ENCODE measurements at regions not wholly inside any gene's neighbourhood (a gene's known extent, or its start where the extent isn't known, plus 50 kb on each side); places are given as distances from the start of the nearest gene placed in this dataset.
"Not testable (repeated sequence)": the region's sequence is repeated elsewhere in the genome, so short reads cannot be mapped to it uniquely, and the experiment has no call there.

DNA sequence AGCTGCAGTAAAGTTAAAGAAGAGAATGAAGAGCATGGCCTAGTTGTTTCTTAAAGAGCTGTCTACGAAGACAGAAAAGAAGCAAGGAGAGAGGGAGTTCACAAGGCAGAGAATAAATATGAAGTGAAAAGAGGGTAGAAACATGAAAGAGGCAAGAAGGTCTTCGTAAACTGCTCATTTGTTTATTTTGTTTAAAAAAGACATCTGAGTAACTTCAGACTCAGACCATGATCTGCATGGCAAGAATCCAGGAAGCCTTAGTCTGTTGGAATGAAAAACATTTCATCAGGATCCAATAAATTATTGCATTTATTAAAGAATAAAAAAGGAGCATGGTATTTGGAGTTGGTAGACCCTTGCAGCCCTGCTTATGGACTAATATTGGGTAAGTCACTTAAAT is 151.1 kb downstream of the SEM1 start:
- DNase-seq, result no peak

DNA sequence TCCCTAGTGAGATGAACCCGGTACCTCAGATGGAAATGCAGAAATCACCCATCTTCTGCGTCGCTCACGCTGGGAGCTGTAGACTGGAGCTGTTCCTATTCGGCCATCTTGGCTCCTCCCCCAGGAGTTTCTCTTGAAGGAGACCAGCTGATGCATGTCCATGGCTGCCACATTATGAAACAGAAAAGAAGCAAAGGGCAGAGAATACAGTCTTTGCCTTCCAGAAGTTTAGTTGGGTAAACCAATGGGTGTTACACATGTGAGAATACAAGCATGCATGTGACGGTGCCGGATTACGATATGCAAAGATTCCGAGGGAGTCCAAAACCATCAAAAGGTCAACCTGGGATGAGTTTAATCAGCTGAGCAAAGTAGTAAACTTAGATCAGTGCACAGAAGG is 151.6 kb downstream of the SEM1 start:
- DNase-seq, result no peak

DNA sequence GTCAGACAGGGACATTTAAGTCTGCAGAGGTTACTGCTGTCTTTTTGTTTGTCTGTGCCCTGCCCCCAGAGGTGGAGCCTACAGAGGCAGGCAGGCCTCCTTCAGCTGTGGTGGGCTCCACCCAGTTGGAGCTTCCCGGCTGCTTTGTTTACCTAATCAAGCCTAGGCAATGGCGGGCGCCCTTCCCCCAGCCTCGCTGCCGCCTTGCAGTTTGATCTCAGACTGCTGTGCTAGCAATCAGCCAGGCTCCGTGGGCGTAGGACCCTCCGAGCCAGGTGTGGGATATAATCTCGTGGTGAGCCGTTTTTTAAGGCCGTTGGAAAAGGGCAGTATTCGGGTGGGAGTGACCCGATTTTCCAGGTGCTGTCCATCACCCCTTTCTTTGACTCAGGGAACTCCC is 152.0 kb downstream of the SEM1 start:
- DNase-seq, result not testable (repeated sequence)

DNA sequence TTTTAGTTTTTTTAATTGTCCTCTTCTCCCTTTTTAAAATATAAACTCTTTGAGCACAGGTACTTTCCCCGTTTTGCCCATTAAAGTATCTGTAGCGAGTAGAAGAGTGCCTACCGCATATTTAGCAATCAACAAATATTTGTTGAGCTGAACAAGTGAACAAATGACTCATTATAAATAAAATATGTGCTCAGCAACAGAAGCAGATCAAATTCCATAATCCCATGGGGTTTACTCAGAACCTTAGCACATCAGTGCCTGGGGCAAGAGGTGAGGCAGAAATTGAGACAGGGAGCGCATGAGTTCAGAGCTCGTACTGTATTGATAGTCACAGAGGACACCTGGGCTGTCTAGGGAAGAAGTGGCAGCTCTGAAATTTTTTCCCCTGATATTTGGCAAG is 161.0 kb downstream of the SEM1 start:
- no peak for DNase-seq

DNA sequence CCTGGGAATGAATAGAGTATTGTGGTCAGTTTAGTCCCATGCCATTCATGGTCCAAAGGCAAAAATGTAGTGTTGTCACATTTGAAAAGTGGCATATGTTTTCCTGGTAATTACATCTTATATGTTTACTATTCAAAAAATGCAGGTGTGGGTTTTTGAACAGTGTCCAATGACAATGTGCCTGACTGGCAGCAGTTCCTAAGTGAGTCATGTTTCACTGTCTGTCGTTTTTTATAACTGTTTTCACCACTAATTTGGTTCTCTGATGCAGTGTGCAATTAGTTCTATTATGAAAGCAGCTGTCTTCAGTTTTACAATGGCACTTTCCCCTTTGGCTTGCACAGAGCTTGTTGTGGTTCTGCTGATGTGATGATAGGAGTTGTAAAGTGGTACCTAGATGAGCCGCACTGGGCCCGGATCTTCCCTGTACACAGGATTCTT is 162.3 kb downstream of the SEM1 start:
- DNase-seq, result no peak

GRCh38 chr7:96546426-96546825 is 163.2 kb downstream of the SEM1 start:
- no peak for DNase-seq

DNA sequence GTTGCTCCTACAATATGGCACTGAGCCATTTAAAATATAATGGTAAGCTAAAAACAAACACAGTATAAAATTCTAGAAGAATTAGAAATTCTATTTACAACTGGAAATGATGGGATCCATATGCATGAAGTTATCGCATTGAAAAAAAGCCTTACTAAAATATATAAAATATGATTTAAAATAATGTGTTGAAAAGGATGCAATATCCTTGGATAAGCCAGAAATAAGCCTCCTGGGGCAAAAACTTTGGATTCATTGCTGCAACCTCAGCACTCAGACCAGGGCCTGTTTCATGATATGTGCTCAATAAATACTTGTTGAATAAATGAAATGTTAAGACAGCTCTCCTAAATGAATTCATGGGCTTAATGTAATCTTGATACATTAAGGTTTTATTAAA is 170.2 kb downstream of the SEM1 start:
- DNase-seq, result no peak

GRCh38 chr7:96538632-96539031 is 171.0 kb downstream of the SEM1 start:
- DNase-seq, result peak; percentile 4 to 7

GRCh38 chr7:96534221-96534620 is 175.4 kb downstream of the SEM1 start:
- DNase-seq, result no peak

- DNase-seq, result no peak
Observed at GRCh38 chr7:96532428-96532935, 177.2 kb downstream of the SEM1 start.

- DNase-seq, result peak; percentile 2 to 16
Observed at GRCh38 chr7:96531331-96531730, 178.3 kb downstream of the SEM1 start.

GRCh38 chr7:96530786-96531185 is 178.9 kb downstream of the SEM1 start:
- DNase-seq, result no peak

DNA sequence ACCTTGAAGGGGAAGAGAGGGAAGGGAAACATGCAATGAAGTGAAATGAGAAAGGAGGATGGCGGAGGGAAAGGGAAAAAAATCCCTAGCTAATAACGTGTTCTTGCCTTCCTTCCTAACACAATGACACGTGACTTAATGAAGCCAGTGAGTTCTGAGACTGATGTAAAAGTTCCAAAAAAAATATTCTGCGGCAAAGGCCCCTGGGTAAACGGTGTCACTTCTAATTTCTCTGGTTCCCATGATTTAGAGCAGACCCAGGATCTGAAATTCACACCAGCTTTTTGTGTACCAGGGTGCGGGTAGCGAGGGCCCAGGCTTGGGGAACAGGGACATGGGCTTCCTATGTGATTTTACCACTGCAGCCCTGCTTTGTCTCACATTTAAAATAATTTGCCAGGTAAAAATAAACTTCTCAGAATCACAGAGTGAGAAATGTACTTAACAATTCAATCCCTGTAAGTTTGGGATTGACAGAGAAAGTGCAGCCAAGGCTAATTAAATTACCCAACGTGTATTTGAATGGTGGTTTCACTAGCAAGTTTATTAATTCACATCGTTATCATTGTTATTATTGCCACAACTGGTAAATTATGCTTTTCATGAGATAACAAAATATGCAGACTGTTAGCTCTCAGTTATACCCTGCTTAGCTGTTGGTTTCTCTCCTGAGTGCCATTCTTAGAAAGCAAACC is 182.4 kb downstream of the SEM1 start:
- no peak for DNase-seq

- no peak for DNase-seq
Observed at GRCh38 chr7:96526496-96526895, 183.2 kb downstream of the SEM1 start.

DNA sequence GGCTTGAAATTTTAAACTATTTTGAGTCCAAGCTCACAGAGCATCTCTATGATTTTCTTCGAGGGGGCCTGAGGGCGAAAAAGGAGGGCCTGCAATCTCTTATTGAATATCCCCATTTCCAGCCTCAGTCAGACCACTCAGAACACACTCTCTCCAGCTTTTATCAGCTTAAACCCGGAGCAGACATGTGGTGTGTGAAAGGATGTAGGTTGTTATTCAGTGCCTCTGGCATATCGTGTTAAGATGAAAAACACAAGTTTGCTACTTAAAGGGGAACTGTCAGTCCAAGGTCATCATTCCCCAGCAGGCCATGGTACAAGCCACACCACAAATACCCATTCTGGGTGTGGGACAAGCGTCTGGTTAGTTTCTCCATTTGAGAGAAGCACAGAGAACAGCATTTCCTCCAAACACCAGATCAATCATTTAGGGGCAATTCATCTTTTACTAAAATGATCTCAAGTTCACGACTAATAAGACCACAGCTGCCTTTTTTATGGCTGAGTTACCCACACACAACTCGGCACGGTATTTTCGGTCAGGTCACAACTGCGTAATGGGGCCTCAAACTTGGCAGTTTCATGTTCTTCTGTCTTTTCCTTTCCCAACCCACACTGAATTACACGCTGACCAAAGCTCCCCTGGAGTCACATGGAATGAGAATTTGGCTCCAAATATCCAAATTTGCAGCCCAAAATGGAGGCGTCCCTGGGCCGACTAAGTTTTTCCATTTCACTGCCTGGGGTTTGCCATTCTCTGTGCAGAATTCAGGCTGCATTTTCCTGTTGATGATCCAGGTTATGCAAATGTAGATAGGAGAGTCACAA is 188.4 kb downstream of the SEM1 start:
- DNase-seq, result no peak

DNA sequence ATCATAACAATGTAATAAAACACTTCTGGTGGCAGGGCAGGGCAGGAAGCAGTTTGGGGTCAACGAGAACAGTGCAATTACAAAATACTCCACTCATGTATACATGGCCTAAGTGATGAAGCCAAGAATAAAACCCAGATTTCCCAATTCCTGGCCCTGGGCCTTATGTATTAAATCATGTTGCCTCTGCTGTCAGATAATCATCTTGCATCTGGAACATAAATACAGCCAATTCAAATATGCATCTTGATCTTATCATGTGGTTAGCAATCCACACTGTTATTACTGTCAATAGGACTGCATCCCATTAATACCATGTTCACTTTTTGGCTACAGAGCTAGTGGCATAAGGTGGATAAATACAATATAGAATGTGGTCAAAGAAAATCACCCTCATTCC is 186.5 kb upstream of the SLC25A13 start:
- no peak for DNase-seq

GRCh38 chr7:96503597-96503996 is 181.7 kb upstream of the SLC25A13 start:
- no peak for DNase-seq

- no peak for DNase-seq
Observed at GRCh38 chr7:96501318-96501717, 179.4 kb upstream of the SLC25A13 start.

- DNase-seq, result no peak
Observed at GRCh38 chr7:96499532-96499931, 177.6 kb upstream of the SLC25A13 start.

DNA sequence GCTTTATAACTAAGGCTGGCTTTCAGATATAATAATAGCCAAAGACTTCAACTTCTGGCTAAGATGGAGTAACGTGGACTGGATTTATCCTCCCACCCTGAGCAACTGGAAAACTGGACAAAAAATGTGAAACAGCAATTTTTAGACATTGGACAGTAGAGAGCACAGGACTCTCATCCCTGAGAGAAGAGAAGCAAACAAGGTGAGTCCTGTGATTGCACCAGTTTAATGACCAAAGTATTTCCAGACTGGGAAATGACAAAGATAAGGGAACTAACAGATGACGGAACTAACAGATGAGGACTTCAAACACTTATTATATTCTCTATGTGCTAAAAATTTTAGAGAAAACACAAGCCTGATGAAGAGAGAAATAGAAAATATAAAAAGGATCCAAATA is 175.7 kb upstream of the SLC25A13 start:
- DNase-seq, result no peak

DNA sequence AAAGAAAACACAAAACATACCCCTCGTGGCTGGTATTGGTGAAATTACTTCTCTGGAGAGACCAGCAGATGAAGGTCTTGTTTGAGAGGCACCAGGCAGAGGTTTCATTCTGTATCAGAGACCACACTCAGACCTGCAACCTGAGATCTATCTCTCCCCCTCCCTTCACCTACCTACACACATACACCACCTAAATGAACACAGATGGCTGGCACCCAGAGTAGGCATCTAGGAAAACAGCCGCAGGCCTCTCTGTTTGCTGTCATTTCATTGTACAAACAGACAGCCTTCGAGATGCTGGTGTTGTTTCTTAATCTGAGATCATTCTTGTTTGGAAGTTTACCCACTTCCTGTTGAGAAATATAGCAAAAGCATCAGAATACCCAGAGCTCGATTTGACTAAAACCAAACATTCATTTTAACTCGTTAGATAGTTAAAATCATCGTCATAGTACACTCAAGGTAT is 173.9 kb upstream of the SLC25A13 start:
- DNase-seq, result no peak

DNA sequence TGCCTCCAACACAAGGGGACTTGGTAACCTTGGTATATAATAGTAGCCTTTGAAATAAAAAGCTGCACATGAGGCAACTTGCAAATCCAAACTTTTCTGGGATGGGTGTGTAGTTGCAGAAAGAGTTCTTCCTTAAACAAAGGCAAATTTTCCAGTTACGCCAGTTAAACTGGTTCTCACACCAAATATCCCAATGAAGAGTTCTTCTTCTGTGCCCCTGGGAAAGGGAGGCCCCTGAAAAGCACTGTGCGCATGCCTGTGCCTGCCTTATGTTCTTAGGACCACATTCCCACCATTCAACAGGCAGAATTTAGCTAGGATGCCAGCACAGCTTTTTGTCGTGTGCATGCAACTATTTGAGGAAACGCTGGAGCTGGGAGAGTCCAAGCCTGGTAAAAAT is 164.8 kb upstream of the SLC25A13 start:
- DNase-seq, result no peak

- no peak for DNase-seq
Observed at GRCh38 chr7:96484845-96485244, 162.9 kb upstream of the SLC25A13 start.

DNA sequence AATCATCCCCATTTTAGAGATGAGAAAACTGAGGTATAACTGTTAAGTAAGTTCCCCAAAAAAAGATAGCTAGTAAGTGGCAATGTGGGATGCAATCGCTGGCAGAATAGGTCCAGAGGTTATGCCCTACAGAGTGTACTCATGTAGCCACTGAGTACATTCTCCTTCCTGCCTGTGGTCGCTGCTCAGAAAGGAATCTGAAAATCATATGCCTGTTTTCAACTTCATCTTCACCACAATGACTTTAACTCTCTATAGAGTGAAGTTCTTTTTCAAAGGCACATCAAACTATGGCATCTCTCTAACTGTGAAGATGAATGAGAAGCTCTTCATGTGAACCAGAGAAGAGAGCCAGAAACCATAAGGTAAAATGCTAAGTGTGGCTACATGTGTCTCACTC is 162.2 kb upstream of the SLC25A13 start:
- no peak for DNase-seq

Measured in inflammatory macrophage treated with lipopolysaccharide for 1 hour (primary cell).